ENCODE measurements at regions not wholly inside any gene's neighbourhood (a gene's known extent, or its start where the extent isn't known, plus 50 kb on each side); places are given as distances from the start of the nearest gene placed in this dataset.

DNA sequence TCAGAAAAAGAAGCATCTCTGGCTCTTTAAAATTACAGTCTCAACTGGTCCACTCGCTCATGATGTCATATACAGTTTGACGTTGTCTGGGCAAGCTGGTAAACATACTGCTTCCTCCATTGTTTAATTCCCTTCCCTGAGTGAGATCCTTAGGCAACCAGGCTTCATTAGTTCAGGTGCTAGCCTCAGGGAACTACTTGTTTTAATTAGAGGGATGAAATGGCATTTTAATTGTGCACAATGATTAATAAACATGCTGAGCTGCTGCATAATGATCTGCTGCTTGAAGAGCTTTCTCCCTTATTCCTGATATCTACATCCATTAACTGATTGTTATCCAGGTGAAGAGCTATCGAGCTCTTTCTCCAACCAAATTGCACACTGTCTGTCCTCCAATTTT is 195.6 kb upstream of the ETAA1 start:
- Mint-ChIP-seq H3K27ac (no peak overlapping the region), H3K9me3 (ENCODE audit: insufficient read depth) (no peaks in the 10 kb centered on the region), H3K27me3 (no peaks in the 10 kb centered on the region), H3K4me3 (no peak overlapping the region), H3K4me1 (no peaks in the 10 kb centered on the region)
- H3K27ac ChIP-seq (ENCODE audit: low read length in 2 of 2), result no peak overlapping the region
- CTCF ChIA-PET, result no interaction called here
- H3K27me3 ChIP-seq (replicated peaks in 1 of 4; ENCODE audit: control extremely low read depth in 1 of 4, control insufficient read depth in 3 of 4, insufficient read depth in 4 of 4, low read length in 3 of 4), result no peaks in the 10 kb centered on the region
- H3K9ac ChIP-seq (ENCODE audit: low read length), result no peak overlapping the region
- POLR2A ChIA-PET, result no interaction called here
- 94% methylated on average over 2 of the region's 3 CpGs for WGBS (ENCODE audit: insufficient coverage)
- H3K4me1 ChIP-seq (ENCODE audit: control insufficient read depth in 2 of 2, insufficient read depth in 2 of 2, low read length in 2 of 2), result no peaks in the 10 kb centered on the region
- no peaks in the 10 kb centered on the region for H3K36me3 ChIP-seq (replicated peaks in 1 of 2; ENCODE audit: control extremely low read depth in 1 of 2, control insufficient read depth in 1 of 2, extremely low read depth in 1 of 2, insufficient read depth in 2 of 2, low read length in 1 of 2)
- H3K4me2 ChIP-seq (replicated peaks; ENCODE audit: low read depth, low read length, poor library complexity, severe bottlenecking), result no peak overlapping the region
- TF ChIP-seq CTCF (IDR thresholded peaks at IDR 0.05) (no peak), EZH2 (IDR thresholded peaks at IDR 0.05; ENCODE audit: borderline replicate concordance, insufficient read depth, low read depth, low read length, poor library complexity, severe bottlenecking) (no peak)
- H3K9me3 ChIP-seq (ENCODE audit: control extremely low read depth in 1 of 3, control insufficient read depth in 2 of 3, insufficient read depth in 1 of 3, low read length in 2 of 3), result no peaks in the 10 kb centered on the region
- H2AFZ ChIP-seq (ENCODE audit: insufficient read depth, low read depth, low read length, poor library complexity, severe bottlenecking), result no peak overlapping the region
- intact Hi-C loops (cut with micrococcal nuclease), result no loop called here
- no peak overlapping the region for H3K4me3 ChIP-seq (ENCODE audit: control extremely low read depth in 1 of 5, extremely low read depth in 1 of 5, insufficient read depth in 1 of 5, low read depth in 2 of 5, low read length in 4 of 5)
- H3K79me2 ChIP-seq (ENCODE audit: control insufficient read depth, insufficient read depth, low read length), result no peaks in the 10 kb centered on the region
- no peaks in the 10 kb centered on the region for H4K20me1 ChIP-seq (ENCODE audit: control insufficient read depth, insufficient read depth, low read length, poor library complexity, severe bottlenecking)
- DNase-seq (no peak), ATAC-seq (ENCODE audit: low read depth) (no peak)

DNA sequence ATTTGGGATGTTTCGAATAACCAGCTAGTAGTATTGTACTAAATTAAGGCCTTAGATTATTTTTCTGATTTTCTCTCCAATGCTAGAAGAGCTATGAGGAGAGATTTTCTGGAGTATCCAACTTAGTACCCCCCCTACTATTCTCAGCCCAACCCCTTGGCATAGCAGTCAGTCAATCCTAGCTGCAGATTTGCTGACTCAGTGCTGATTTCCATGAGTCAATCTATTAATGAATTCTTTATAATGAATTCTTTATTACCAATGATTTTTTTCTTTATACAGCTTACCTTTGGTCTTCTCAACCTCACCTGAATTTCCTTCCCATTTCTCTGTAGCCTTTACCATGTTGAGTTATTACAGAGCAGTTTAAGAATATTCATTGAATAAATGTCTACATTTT is 192.8 kb upstream of the ETAA1 start:
- CTCF ChIA-PET, result no interaction called here
- H3K27me3 ChIP-seq (replicated peaks in 1 of 4; ENCODE audit: control extremely low read depth in 1 of 4, control insufficient read depth in 3 of 4, insufficient read depth in 4 of 4, low read length in 3 of 4), result no peaks in the 10 kb centered on the region
- H3K9me3 ChIP-seq (ENCODE audit: control extremely low read depth in 1 of 3, control insufficient read depth in 2 of 3, insufficient read depth in 1 of 3, low read length in 2 of 3), result no peaks in the 10 kb centered on the region
- Mint-ChIP-seq H3K27ac (no peak overlapping the region), H3K4me1 (no peaks in the 10 kb centered on the region), H3K4me3 (no peak overlapping the region), H3K27me3 (peaks cover 3% of the 10 kb centered on the region), H3K9me3 (ENCODE audit: insufficient read depth) (no peaks in the 10 kb centered on the region)
- no peak overlapping the region for H3K27ac ChIP-seq (ENCODE audit: low read length in 2 of 2)
- no peak overlapping the region for H2AFZ ChIP-seq (ENCODE audit: insufficient read depth, low read depth, low read length, poor library complexity, severe bottlenecking)
- WGBS (ENCODE audit: insufficient coverage), result no CpG with 5 or more reads among the region's 1 CpG
- no peaks in the 10 kb centered on the region for H3K36me3 ChIP-seq (replicated peaks in 1 of 2; ENCODE audit: control extremely low read depth in 1 of 2, control insufficient read depth in 1 of 2, extremely low read depth in 1 of 2, insufficient read depth in 2 of 2, low read length in 1 of 2)
- POLR2A ChIA-PET, result no interaction called here
- no peak for ATAC-seq (ENCODE audit: low read depth)
- TF ChIP-seq EZH2 (IDR thresholded peaks at IDR 0.05; ENCODE audit: borderline replicate concordance, insufficient read depth, low read depth, low read length, poor library complexity, severe bottlenecking), result no peak
- TF ChIP-seq CTCF (IDR thresholded peaks at IDR 0.05), result no peak
- H3K4me2 ChIP-seq (replicated peaks; ENCODE audit: low read depth, low read length, poor library complexity, severe bottlenecking), result no peak overlapping the region
- no peak overlapping the region for H3K4me3 ChIP-seq (ENCODE audit: control extremely low read depth in 1 of 5, extremely low read depth in 1 of 5, insufficient read depth in 1 of 5, low read depth in 2 of 5, low read length in 4 of 5)
- H4K20me1 ChIP-seq (ENCODE audit: control insufficient read depth, insufficient read depth, low read length, poor library complexity, severe bottlenecking), result no peaks in the 10 kb centered on the region
- intact Hi-C loops (cut with micrococcal nuclease), result no loop called here
- H3K9ac ChIP-seq (ENCODE audit: low read length), result no peak overlapping the region
- no peaks in the 10 kb centered on the region for H3K4me1 ChIP-seq (ENCODE audit: control insufficient read depth in 2 of 2, insufficient read depth in 2 of 2, low read length in 2 of 2)
- H3K79me2 ChIP-seq (ENCODE audit: control insufficient read depth, insufficient read depth, low read length), result no peaks in the 10 kb centered on the region
- no peak for DNase-seq
